HepG2 (cell line): ENCODE measurements at regions not wholly inside any gene's neighbourhood (a gene's known extent, or its start where the extent isn't known, plus 50 kb on each side); places are given as distances from the start of the nearest gene placed in this dataset.

ENCODE experiments used
- ATAC-seq: fragments of 200-7000 bp; cut with Tn5 transposase; 3 replicates; pipeline ENCODE4 v1.9.1; 2020; ENCODE audit warnings: mild to moderate bottlenecking, moderate library complexity
- BruUV-seq: library from RNA; stranded (reverse); fragments of 400-500 nt; replicated peaks from 2 replicates; lab custom pipeline; 2021; lab: Mats Ljungman, UMichigan
- CTCF ChIA-PET: fragments of 300-600 bp; formaldehyde crosslinking; extraction: SDS; loops from one replicate; lab custom pipeline; 2021; ENCODE audit warnings: low total read pairs, inconsistent platforms, low intra/inter-chr PET ratio; lab: Yijun Ruan, JAX
- POLR2A ChIA-PET: fragments of 350-600 bp; sonication (Branson Sonifier 250); formaldehyde crosslinking; loops from one replicate; lab custom pipeline; 2020; ENCODE audit warnings: antibody characterized with exemption, inconsistent platforms; lab: Yijun Ruan, JAX
- DNase-seq: peaks from one replicate; pipeline ENCODE4 v3.0.0-alpha.2; 2015; ENCODE audit warnings: low spot score
- FAIRE-seq: peaks from 3 replicates; lab custom pipeline; 2011; peaks lifted over from hg19 to GRCh38; lab: Jason Lieb, UNC
- H2AFZ ChIP-seq: one replicate; pipeline ENCODE4 v1.6.1; 2011; ENCODE audit warnings: low read length, inconsistent platforms
- H3K27ac ChIP-seq: fragments of 300-600 bp; 3 replicates; pipeline ENCODE4 v1.8.0; 2011; ENCODE audit warnings: mixed run types, mild to moderate bottlenecking, mixed read lengths, low read length, inconsistent platforms; ENCODE audit not compliant: insufficient read depth; ENCODE audit errors: extremely low read length
- H3K27me3 ChIP-seq, 2 experiments: fragments of 200-600 bp in 1 of 2; 2 replicates in 1 of 2; 3 replicates in 1 of 2; pipeline versions ENCODE4 v1.6.0 to v1.8.0; 2011; ENCODE audit warnings: low read length in 2 of 2, mild to moderate bottlenecking in 2 of 2, moderate library complexity in 2 of 2, inconsistent platforms in 1 of 2; ENCODE audit not compliant: insufficient read depth in 2 of 2, control insufficient read depth in 1 of 2
- H3K36me3 ChIP-seq, 2 experiments: fragments of 200-600 bp in 1 of 2; replicated peaks in 1 of 2; 2 replicates in 1 of 2; 3 replicates in 1 of 2; pipeline versions ENCODE4 v1.5.1 to v1.8.0; 2011; ENCODE audit warnings: low read length in 2 of 2, inconsistent platforms in 1 of 2; ENCODE audit not compliant: insufficient read depth in 2 of 2, control insufficient read depth in 1 of 2
- H3K4me1 ChIP-seq: 2 replicates; pipeline ENCODE4 v1.5.1; 2012; ENCODE audit warnings: low read length, inconsistent platforms; ENCODE audit not compliant: insufficient read depth
- H3K4me2 ChIP-seq: 2 replicates; pipeline ENCODE4 v1.6.0; 2011; ENCODE audit warnings: low read depth, low read length, inconsistent platforms
- H3K4me3 ChIP-seq, 3 experiments: fragments of 200-600 bp in 1 of 3; sonication (generic), shearing (Covaris generic) in 1 of 3; replicated peaks in 1 of 3; 2 replicates each; pipeline ENCODE4 v1.5.1; 2011 to 2016; ENCODE audit warnings: low read length in 3 of 3, inconsistent platforms in 2 of 3, low read depth in 2 of 3, mild to moderate bottlenecking in 2 of 3, control low read depth in 1 of 3, mixed read lengths in 1 of 3; ENCODE audit not compliant: insufficient read depth in 1 of 3
- H3K79me2 ChIP-seq: one replicate; pipeline ENCODE4 v1.6.1; 2011; ENCODE audit warnings: low read length, inconsistent platforms; ENCODE audit not compliant: insufficient read depth
- H3K9ac ChIP-seq: 2 replicates; pipeline ENCODE4 v1.6.0; 2011; ENCODE audit warnings: mild to moderate bottlenecking, low read depth, low read length, inconsistent platforms; ENCODE audit not compliant: insufficient read depth
- H3K9me3 ChIP-seq: 2 replicates; pipeline ENCODE4 v1.5.1; 2012; ENCODE audit warnings: mild to moderate bottlenecking, low read length
- H4K20me1 ChIP-seq: 2 replicates; pipeline ENCODE4 v1.6.0; 2011; ENCODE audit warnings: inconsistent platforms, mild to moderate bottlenecking, low read length, moderate library complexity; ENCODE audit not compliant: insufficient read depth
- BATF2 ChIP-seq: sonication (generic); formaldehyde crosslinking; IDR thresholded peaks from 2 replicates; pipeline ENCODE4 v1.8.0; 2022; ENCODE audit warnings: mild to moderate bottlenecking, missing genetic modification reagents, moderate library complexity
- DNMT3B ChIP-seq: conservative IDR thresholded peaks from 2 replicates; pipeline ENCODE4 v1.6.1; 2016; ENCODE audit warnings: missing biosample characterization, control low read depth
- FOXA1 ChIP-seq, 2 experiments: fragments of 450-650 bp in 1 of 2; sonication (generic) in 1 of 2; formaldehyde crosslinking in 1 of 2; IDR thresholded peaks; 2 replicates each; pipeline versions ENCODE4 v1.4.0 to v1.6.1; 2016 to 2020; ENCODE audit warnings: missing genetic modification reagents in 1 of 2
- MTA3 ChIP-seq: sonication (generic); formaldehyde crosslinking; IDR thresholded peaks from 2 replicates; pipeline ENCODE4 v1.4.0; 2020; ENCODE audit warnings: missing genetic modification reagents
- PHB2 ChIP-seq: fragments of 450-650 bp; IDR thresholded peaks from 2 replicates; pipeline ENCODE4 v1.6.1; 2018; ENCODE audit not compliant: partially characterized antibody
- PHF5A ChIP-seq: IDR thresholded peaks from one replicate; pipeline ENCODE4 v1.6.1; 2018; ENCODE audit warnings: low read depth, missing genetic modification reagents; ENCODE audit not compliant: unreplicated experiment
- TRIM22 ChIP-seq: fragments of 450-650 bp; IDR thresholded peaks from 2 replicates; pipeline ENCODE4 v1.6.1; 2017
- ZBTB4 ChIP-seq: sonication (generic); formaldehyde crosslinking; IDR thresholded peaks from 2 replicates; pipeline ENCODE4 v1.4.0; 2020; ENCODE audit warnings: missing genetic modification reagents, mild to moderate bottlenecking, borderline replicate concordance
- ZFP82 ChIP-seq: sonication (generic); formaldehyde crosslinking; IDR thresholded peaks from 2 replicates; pipeline ENCODE4 v1.5.1; 2020; ENCODE audit warnings: mild to moderate bottlenecking, missing genetic modification reagents, borderline replicate concordance
- ZNF18 ChIP-seq: sonication (generic); formaldehyde crosslinking; IDR thresholded peaks from 2 replicates; pipeline ENCODE4 v1.8.0; 2022; ENCODE audit warnings: mild to moderate bottlenecking, missing genetic modification reagents; ENCODE audit not compliant: insufficient replicate concordance
- ZNF230 ChIP-seq: sonication (generic); formaldehyde crosslinking; IDR thresholded peaks from 2 replicates; pipeline ENCODE4 v1.4.0; 2020; ENCODE audit warnings: mild to moderate bottlenecking, missing genetic modification reagents
- ZNF547 ChIP-seq: sonication (generic); formaldehyde crosslinking; IDR thresholded peaks from 2 replicates; pipeline ENCODE4 v1.5.1; 2020; ENCODE audit warnings: mild to moderate bottlenecking, missing genetic modification reagents
- ZNF558 ChIP-seq: sonication (generic); formaldehyde crosslinking; IDR thresholded peaks from 2 replicates; pipeline ENCODE4 v1.9.0; 2022; ENCODE audit warnings: mild to moderate bottlenecking, missing genetic modification reagents, borderline replicate concordance
- WGBS: methylation state at CpG from one replicate; pipeline ENCODE4 v1.1.6; 2017; ENCODE audit warnings: low lambda C conversion rate; 5-methylcytosine and 5-hydroxymethylcytosine counted together
- in situ Hi-C: cut with HindIII; loops from 2 replicates; pipeline ENCODE4 v1.10.0; 2017; ENCODE audit warnings: low pct_unique_long_range_greater_than_20kb; ENCODE audit not compliant: extremely low pct_ligation_motif_present
- intact Hi-C: fragments of 100-400 bp; cut with micrococcal nuclease; formaldehyde crosslinking; loops from one replicate; pipeline ENCODE4 v1.10.0; 2022; ENCODE audit not compliant: unreplicated experiment

GRCh38 chr16:54647216-54647615 lies 283.4 kb upstream of the IRX5 start (continued):
- no peak for TF ChIP-seq BATF2 (CRISPR knock-in tag)
- TF ChIP-seq PHB2: no peak
- no peak for TF ChIP-seq PHF5A (CRISPR knock-in tag)
- no peak for TF ChIP-seq ZFP82 (CRISPR knock-in tag)
- TF ChIP-seq ZNF18 (CRISPR knock-in tag): no peak

- no peak overlapping the region for H3K27ac ChIP-seq
- TF ChIP-seq FOXA1 (IDR thresholded peaks at IDR 0.05) (no peak), FOXA1 (CRISPR knock-in tag; IDR thresholded peaks at IDR 0.05) (0 out of 2 replicates have a peak, but pooled peaks have one; percentile 11), MTA3 (CRISPR knock-in tag) (no peak), ZNF547 (no peak), DNMT3B (CRISPR knock-in tag) (no peak), TRIM22 (no peak), ZBTB4 (no peak), ZNF558 (CRISPR knock-in tag) (no peak), ZNF230 (no peak)
- TF ChIP-seq, all 625 proteins: peak for 1
- Histone ChIP-seq H2AFZ (no peak overlapping the region), H3K9ac (no peak overlapping the region), H3K27me3 (peaks cover 1 to 50% of the 10 kb centered on the region in 2 experiments; a peak in 4 of 5 replicates), H3K4me2 (no peak overlapping the region), H4K20me1 (no peaks in the 10 kb centered on the region), H3K36me3 (no peaks in the 10 kb centered on the region), H3K4me1 (no peaks in the 10 kb centered on the region), H3K4me3 (no peak overlapping the region), H3K9me3 (no peaks in the 10 kb centered on the region), H3K79me2 (no peaks in the 10 kb centered on the region)
- WGBS: 10% methylated on average over 4 of the region's 4 CpGs
- ChIA-PET POLR2A (no interaction called here), CTCF (no interaction called here)
- in situ Hi-C loops: no loop called here
- intact Hi-C loops: no loop called here
- BruUV-seq: no TSS peak
- no peak for FAIRE-seq
- DNase-seq: no peak
- ATAC-seq: no peak
These were observed 285.3 kb upstream of the IRX5 start for GRCh38 chr16:54645345-54645744.
